Trophoblast cell (in vitro differentiated cells and primary cell): ENCODE measurements at regions not wholly inside any gene's neighbourhood (a gene's known extent, or its start where the extent isn't known, plus 50 kb on each side); places are given as distances from the start of the nearest gene placed in this dataset.
A peak's percentile ranks its signal among the peaks of the same experiment; 100 is the strongest.

Experiments used
- DNase-seq, 2 donors: peaks; one replicate each; pipeline ENCODE4 v3.0.0-alpha.2; 2016
- H2AFZ ChIP-seq: 2 replicates; pipeline ENCODE4 v1.6.1; 2013; ENCODE audit warnings: low read length, moderate library complexity, mild to moderate bottlenecking; ENCODE audit not compliant: insufficient read depth, poor library complexity
- H2AK5ac ChIP-seq: 2 replicates; pipeline ENCODE4 v1.6.1; 2013; ENCODE audit warnings: mild to moderate bottlenecking, low read length
- H2BK120ac ChIP-seq: 2 replicates; pipeline ENCODE4 v1.6.1; 2013; ENCODE audit warnings: low read length, mild to moderate bottlenecking, moderate library complexity; ENCODE audit not compliant: insufficient read depth, poor library complexity
- H2BK12ac ChIP-seq: 2 replicates; pipeline ENCODE4 v1.6.1; 2013; ENCODE audit warnings: mild to moderate bottlenecking, low read length, moderate library complexity
- H2BK5ac ChIP-seq: 2 replicates; pipeline ENCODE4 v1.6.1; 2013; ENCODE audit warnings: low read length, low read depth, moderate library complexity, mild to moderate bottlenecking; ENCODE audit not compliant: poor library complexity
- H3K14ac ChIP-seq: 2 replicates; pipeline ENCODE4 v1.6.1; 2013; ENCODE audit warnings: mild to moderate bottlenecking, low read length
- H3K18ac ChIP-seq: 2 replicates; pipeline ENCODE4 v1.6.1; 2013; ENCODE audit warnings: mild to moderate bottlenecking, low read length
- H3K23ac ChIP-seq: 2 replicates; pipeline ENCODE4 v1.6.1; 2013; ENCODE audit warnings: low read length
- H3K27ac ChIP-seq: 2 replicates; pipeline ENCODE4 v1.5.1; 2013; ENCODE audit warnings: low read depth, mild to moderate bottlenecking, inconsistent platforms, low read length, moderate library complexity
- H3K27me3 ChIP-seq: 2 replicates; pipeline ENCODE4 v1.6.1; 2013; ENCODE audit warnings: inconsistent platforms, mild to moderate bottlenecking, low read length, moderate library complexity; ENCODE audit not compliant: insufficient read depth
- H3K36me3 ChIP-seq, 2 experiments: 1 replicate in 1 of 2; 2 replicates in 1 of 2; pipeline ENCODE4 v1.6.1; 2013; ENCODE audit warnings: low read length in 2 of 2, mild to moderate bottlenecking in 2 of 2, moderate library complexity in 1 of 2; ENCODE audit not compliant: insufficient read depth in 2 of 2, control insufficient read depth in 1 of 2
- H3K4ac ChIP-seq: 2 replicates; pipeline ENCODE4 v1.6.1; 2013; ENCODE audit warnings: low read depth, mild to moderate bottlenecking, low read length, moderate library complexity
- H3K4me1 ChIP-seq, 2 experiments: 1 replicate in 1 of 2; 2 replicates in 1 of 2; pipeline ENCODE4 v1.6.1; 2013; ENCODE audit warnings: low read length in 2 of 2, mild to moderate bottlenecking in 2 of 2, moderate library complexity in 1 of 2; ENCODE audit not compliant: insufficient read depth in 2 of 2, control insufficient read depth in 1 of 2
- H3K4me2 ChIP-seq: 2 replicates; pipeline ENCODE4 v1.6.1; 2013; ENCODE audit warnings: inconsistent platforms, mild to moderate bottlenecking, low read length, moderate library complexity
- H3K4me3 ChIP-seq: 2 replicates; pipeline ENCODE4 v1.5.1; 2013; ENCODE audit warnings: mild to moderate bottlenecking, low read depth, low read length, inconsistent platforms
- H3K79me1 ChIP-seq: one replicate; pipeline ENCODE4 v1.6.1; 2013; ENCODE audit warnings: low read length
- H3K79me2 ChIP-seq: 2 replicates; pipeline ENCODE4 v1.6.1; 2013; ENCODE audit warnings: low read length, mild to moderate bottlenecking; ENCODE audit not compliant: control insufficient read depth, insufficient read depth, poor library complexity
- H3K9ac ChIP-seq: 2 replicates; pipeline ENCODE4 v1.6.1; 2013; ENCODE audit warnings: mild to moderate bottlenecking, low read length
- H3K9me3 ChIP-seq: 2 replicates; pipeline ENCODE4 v1.6.1; 2013; ENCODE audit warnings: low read depth, mild to moderate bottlenecking, control low read depth, inconsistent platforms, low read length; ENCODE audit not compliant: insufficient read depth
- H4K12ac ChIP-seq: 2 replicates; pipeline ENCODE4 v1.6.1; 2013; ENCODE audit warnings: low read depth, mild to moderate bottlenecking, low read length, moderate library complexity
- H4K8ac ChIP-seq: 2 replicates; pipeline ENCODE4 v1.6.1; 2013; ENCODE audit warnings: low read depth, mild to moderate bottlenecking, low read length, moderate library complexity
- H4K91ac ChIP-seq: one replicate; pipeline ENCODE4 v1.6.1; 2013; ENCODE audit warnings: low read depth, mild to moderate bottlenecking, low read length, moderate library complexity
- WGBS: extraction: QIAGEN DNeasy Blood & Tissue Kit; methylation state at CpG from one replicate; pipeline ENCODE4 v1.1.7; 2013; ENCODE audit warnings: missing lambda C conversion rate; ENCODE audit not compliant: insufficient read length, insufficient coverage; ENCODE audit errors: extremely low coverage; 5-methylcytosine and 5-hydroxymethylcytosine counted together

DNA sequence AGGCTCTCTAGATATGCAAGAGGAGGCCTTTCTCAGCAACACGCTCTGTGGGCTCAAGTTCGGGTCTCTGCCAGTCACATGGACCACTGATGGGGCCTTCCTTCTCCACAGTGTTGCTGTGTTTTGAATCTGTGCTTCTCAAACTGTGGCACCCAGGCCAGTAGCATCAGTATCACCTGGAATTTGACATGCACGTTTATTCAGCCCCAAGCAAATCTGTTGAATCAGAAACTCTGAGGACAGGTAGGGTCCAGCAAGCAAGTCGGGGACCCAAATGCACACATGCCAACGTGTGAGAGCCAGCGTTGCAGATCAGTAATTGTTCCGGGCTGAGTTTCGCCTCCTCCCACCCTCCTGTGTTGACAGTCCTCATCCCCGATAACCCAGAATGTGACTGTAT, 502.6 kb downstream of the IRX1 start:
- Histone ChIP-seq H3K14ac (no peak overlapping the region), H3K18ac (no peak overlapping the region), H2BK120ac (no peak overlapping the region), H3K36me3 (no peaks in the 10 kb centered on the region), H3K27me3 (no peaks in the 10 kb centered on the region), H3K23ac (no peak overlapping the region), H2BK5ac (no peak overlapping the region), H3K4me3 (no peak overlapping the region), H3K9ac (no peak overlapping the region), H3K79me1 (peaks cover 3% of the 10 kb centered on the region), H2AK5ac (no peak overlapping the region), H3K79me2 (no peaks in the 10 kb centered on the region), H3K4ac (no peak overlapping the region), H3K9me3 (peaks cover 3% of the 10 kb centered on the region), H4K12ac (no peak overlapping the region), H4K8ac (no peak overlapping the region), H3K27ac (no peak overlapping the region), H3K4me2 (no peak overlapping the region), H2BK12ac (no peak overlapping the region), H2AFZ (no peak overlapping the region), H4K91ac (no peak overlapping the region), H3K4me1 (peaks cover 0 to 3% of the 10 kb centered on the region in 2 experiments)
- WGBS = no CpG with 5 or more reads among the region's 9 CpGs
- DNase-seq = no peak

DNA sequence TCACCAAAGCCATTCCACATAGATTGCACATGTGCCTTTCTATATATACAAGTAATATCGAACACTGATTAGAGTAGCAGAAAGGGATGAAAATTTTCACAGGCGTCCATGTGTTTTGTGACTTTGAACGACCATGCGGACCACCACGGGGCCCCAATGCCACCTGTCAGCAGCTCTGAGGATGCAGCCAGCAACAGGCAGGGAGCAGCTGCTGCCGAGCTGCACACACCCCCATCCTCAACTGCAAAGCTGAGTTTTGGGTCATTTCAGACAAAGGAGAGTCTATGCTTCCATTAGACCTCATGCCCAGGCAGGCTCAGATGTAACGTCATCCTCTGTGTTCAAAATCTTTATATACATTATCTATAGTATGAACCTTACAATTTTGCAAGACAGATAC, 503.8 kb downstream of the IRX1 start:
- no peak for DNase-seq
- Histone ChIP-seq H3K79me2 (no peaks in the 10 kb centered on the region), H3K4me3 (no peak overlapping the region), H4K91ac (no peak overlapping the region), H4K8ac (no peak overlapping the region), H3K4me1 (peaks cover 0 to 3% of the 10 kb centered on the region in 2 experiments), H2AFZ (no peak overlapping the region), H2BK12ac (no peak overlapping the region), H2AK5ac (no peak overlapping the region), H3K9me3 (peaks cover 3% of the 10 kb centered on the region), H2BK120ac (no peak overlapping the region), H2BK5ac (no peak overlapping the region), H3K4me2 (no peak overlapping the region), H4K12ac (no peak overlapping the region), H3K4ac (no peak overlapping the region), H3K79me1 (peaks cover 3% of the 10 kb centered on the region), H3K27ac (no peak overlapping the region), H3K18ac (no peak overlapping the region), H3K27me3 (no peaks in the 10 kb centered on the region), H3K36me3 (no peaks in the 10 kb centered on the region), H3K9ac (no peak overlapping the region), H3K14ac (no peak overlapping the region), H3K23ac (no peak overlapping the region)
- no CpG with 5 or more reads among the region's 7 CpGs for WGBS

DNA sequence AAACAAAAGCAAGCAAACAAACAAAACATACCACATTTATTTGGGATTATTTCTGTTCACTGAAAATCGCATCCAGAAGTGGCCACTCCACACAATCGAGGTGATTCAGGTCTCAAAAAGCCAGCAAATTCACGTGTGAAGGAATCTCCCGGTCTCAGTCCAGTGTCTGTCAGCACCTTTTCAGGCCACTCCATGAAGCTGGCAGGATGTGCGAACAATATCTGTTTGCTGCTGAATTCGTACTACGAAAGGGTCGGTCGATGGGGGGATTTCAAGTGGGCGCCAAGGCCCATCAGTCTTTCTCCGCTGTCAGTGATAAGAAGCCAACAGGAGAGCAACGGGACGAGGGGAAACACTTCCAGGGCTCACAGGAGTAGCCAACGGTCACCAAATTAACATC, 505.1 kb downstream of the IRX1 start:
- Histone ChIP-seq H2AFZ (no peak overlapping the region), H3K4ac (no peak overlapping the region), H3K9ac (no peak overlapping the region), H3K23ac (no peak overlapping the region), H4K8ac (no peak overlapping the region), H3K4me1 (peaks cover 0 to 3% of the 10 kb centered on the region in 2 experiments), H3K79me1 (peaks cover 3% of the 10 kb centered on the region), H4K12ac (no peak overlapping the region), H3K36me3 (no peaks in the 10 kb centered on the region), H3K27ac (no peak overlapping the region), H3K4me3 (no peak overlapping the region), H3K79me2 (no peaks in the 10 kb centered on the region), H3K9me3 (peaks cover 3% of the 10 kb centered on the region), H2AK5ac (no peak overlapping the region), H3K14ac (no peak overlapping the region), H2BK120ac (peak overlapping the region; percentile 18), H2BK5ac (peak overlapping the region; percentile 33), H4K91ac (peak overlapping the region; percentile 59), H3K27me3 (no peaks in the 10 kb centered on the region), H3K18ac (no peak overlapping the region), H2BK12ac (no peak overlapping the region), H3K4me2 (no peak overlapping the region)
- WGBS = no CpG with 5 or more reads among the region's 14 CpGs
- no peak for DNase-seq

DNA sequence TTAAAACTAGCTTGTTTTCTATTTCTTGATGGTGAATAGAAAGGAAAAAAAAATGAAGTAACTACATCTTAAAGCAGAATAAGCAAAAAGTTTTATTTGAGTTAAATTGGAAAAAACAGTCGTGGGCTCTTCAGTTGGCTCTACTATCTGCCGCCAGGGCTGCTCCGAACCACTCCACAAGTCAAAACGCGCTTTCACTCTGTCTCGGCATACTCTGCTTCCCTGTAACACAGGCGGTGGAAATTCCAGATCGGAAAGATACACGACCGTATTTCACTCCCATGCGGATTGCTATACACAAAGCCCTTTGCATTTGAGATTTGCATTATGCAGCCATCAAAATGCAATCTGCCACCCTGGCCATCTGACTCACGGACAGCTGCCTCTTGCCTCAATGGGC, 505.6 kb downstream of the IRX1 start:
- peaks cover 3% of the 10 kb centered on the region for H3K79me1 ChIP-seq
- H3K4me1 ChIP-seq = peaks cover 0 to 3% of the 10 kb centered on the region in 2 experiments
- no peak overlapping the region for H3K9ac ChIP-seq
- no peak overlapping the region for H2AK5ac ChIP-seq
- H3K14ac ChIP-seq = no peak overlapping the region
- no peak overlapping the region for H3K23ac ChIP-seq
- H2AFZ ChIP-seq = no peak overlapping the region
- no peak overlapping the region for H3K4ac ChIP-seq
- DNase-seq = no peak
- H3K4me3 ChIP-seq = no peak overlapping the region
- H2BK5ac ChIP-seq = no peak overlapping the region
- H4K8ac ChIP-seq = no peak overlapping the region
- H3K9me3 ChIP-seq = peaks cover 3% of the 10 kb centered on the region
- no peak overlapping the region for H2BK12ac ChIP-seq
- H3K27ac ChIP-seq = no peak overlapping the region
- no peaks in the 10 kb centered on the region for H3K27me3 ChIP-seq
- no peaks in the 10 kb centered on the region for H3K79me2 ChIP-seq
- no CpG with 5 or more reads among the region's 12 CpGs for WGBS
- no peak overlapping the region for H4K12ac ChIP-seq
- no peak overlapping the region for H4K91ac ChIP-seq
- H3K4me2 ChIP-seq = no peak overlapping the region
- no peaks in the 10 kb centered on the region for H3K36me3 ChIP-seq
- H2BK120ac ChIP-seq = no peak overlapping the region
- no peak overlapping the region for H3K18ac ChIP-seq
